ENCODE measurements at regions not wholly inside any gene's neighbourhood (a gene's known extent, or its start where the extent isn't known, plus 50 kb on each side); places are given as distances from the start of the nearest gene placed in this dataset.

- no peak overlapping the region for H3K4me3 ChIP-seq (ENCODE audit: low read depth, low read length)
- no peak for DNase-seq (ENCODE audit: low read depth)
- no peak for TF ChIP-seq CTCF (conservative IDR thresholded peaks at IDR 0.05; ENCODE audit: low read depth, low read length)
These were observed 267.2 kb downstream of the SP3 start for GRCh38 chr2:173697929-173698328.

- no peak for TF ChIP-seq CTCF (conservative IDR thresholded peaks at IDR 0.05; ENCODE audit: low read depth, low read length)
- no peak overlapping the region for H3K4me3 ChIP-seq (ENCODE audit: low read depth, low read length)
- DNase-seq (ENCODE audit: low read depth) = no peak
These were observed 259.5 kb downstream of the SP3 start for GRCh38 chr2:173705656-173706055.

GRCh38 chr2:173706936-173707335 lies 258.2 kb downstream of the SP3 start:
- no peak for TF ChIP-seq CTCF (conservative IDR thresholded peaks at IDR 0.05; ENCODE audit: low read depth, low read length)
- no peak for DNase-seq (ENCODE audit: low read depth)
- no peak overlapping the region for H3K4me3 ChIP-seq (ENCODE audit: low read depth, low read length)

GRCh38 chr2:173708806-173709205 lies 256.4 kb downstream of the SP3 start:
- H3K4me3 ChIP-seq (ENCODE audit: low read depth, low read length) = no peak overlapping the region
- no peak for TF ChIP-seq CTCF (conservative IDR thresholded peaks at IDR 0.05; ENCODE audit: low read depth, low read length)
- no peak for DNase-seq (ENCODE audit: low read depth)

GRCh38 chr2:173711816-173712215 lies 253.4 kb downstream of the SP3 start:
- DNase-seq (ENCODE audit: low read depth) = no peak
- H3K4me3 ChIP-seq (ENCODE audit: low read depth, low read length) = no peak overlapping the region
- TF ChIP-seq CTCF (conservative IDR thresholded peaks at IDR 0.05; ENCODE audit: low read depth, low read length) = no peak

- no peak for DNase-seq (ENCODE audit: low read depth)
- no peak for TF ChIP-seq CTCF (conservative IDR thresholded peaks at IDR 0.05; ENCODE audit: low read depth, low read length)
- no peak overlapping the region for H3K4me3 ChIP-seq (ENCODE audit: low read depth, low read length)
These were observed 251.1 kb downstream of the SP3 start for GRCh38 chr2:173713904-173714555.

- no peak overlapping the region for H3K4me3 ChIP-seq (ENCODE audit: low read depth, low read length)
- no peak for DNase-seq (ENCODE audit: low read depth)
- TF ChIP-seq CTCF (conservative IDR thresholded peaks at IDR 0.05; ENCODE audit: low read depth, low read length) = no peak
These were observed 249.7 kb downstream of the SP3 start for GRCh38 chr2:173715441-173715840.

Data from epithelial cell of proximal tubule (primary cell).